BLaER1 treated with 17β-estradiol and CSF1 and Interleukin-3, amounts not matched to agents 10 nM and 100 nM (cell line): ENCODE measurements at regions not wholly inside any gene's neighbourhood (a gene's known extent, or its start where the extent isn't known, plus 50 kb on each side); places are given as distances from the start of the nearest gene placed in this dataset.
A peak's percentile ranks its signal among the peaks of the same experiment; 100 is the strongest.

Experiments used
- H3K27ac ChIP-seq, 11 experiments: shearing (Covaris generic); formaldehyde crosslinking; 2 replicates each; pipeline ENCODE4 v1.8.1; 2022
- H3K27me3 ChIP-seq, 11 experiments: shearing (Covaris generic); formaldehyde crosslinking; 2 replicates each; pipeline ENCODE4 v1.8.1; 2022
- H3K36me3 ChIP-seq, 11 experiments: shearing (Covaris generic); formaldehyde crosslinking; 2 replicates each; pipeline ENCODE4 v1.8.1; 2022
- H3K4me1 ChIP-seq, 10 experiments: shearing (Covaris generic); formaldehyde crosslinking; 2 replicates each; pipeline ENCODE4 v1.8.1; 2022
- H3K4me2 ChIP-seq, 11 experiments: shearing (Covaris generic); formaldehyde crosslinking; 2 replicates each; pipeline ENCODE4 v1.8.1; 2022
- H3K4me3 ChIP-seq, 10 experiments: shearing (Covaris generic); formaldehyde crosslinking; 2 replicates each; pipeline ENCODE4 v1.8.1; 2022
- H3K9ac ChIP-seq, 11 experiments: shearing (Covaris generic); formaldehyde crosslinking; 2 replicates each; pipeline ENCODE4 v1.8.1; 2022
- H3K9me3 ChIP-seq, 11 experiments: shearing (Covaris generic); formaldehyde crosslinking; replicated peaks in 1 of 11; 2 replicates each; pipeline ENCODE4 v1.8.1; 2022
- H4K20me1 ChIP-seq, 11 experiments: shearing (Covaris generic); formaldehyde crosslinking; 2 replicates each; pipeline ENCODE4 v1.8.1; 2022
- Cebpa-rat ChIP-seq, 11 experiments: shearing (Covaris generic); IDR thresholded peaks; 2 replicates each; pipeline ENCODE4 v1.8.1; 2022

- Histone ChIP-seq H3K4me3 (no peak overlapping the region), H4K20me1 (no peaks in the 10 kb centered on the region), H3K4me1 (peaks cover 0 to 8% (median 0%) of the 10 kb centered on the region in 10 experiments; a peak in 4 of 20 replicates), H3K4me2 (0 out of 22 replicates have a peak overlapping the region, but pooled peaks of 1 of the 11 experiments have one; percentile 19), H3K27ac (no peak overlapping the region), H3K27me3 (no peaks in the 10 kb centered on the region), H3K36me3 (no peaks in the 10 kb centered on the region), H3K9ac (no peak overlapping the region), H3K9me3 (peaks cover 0 to 7% (median 0%) of the 10 kb centered on the region in 11 experiments; a peak in 5 of 22 replicates)
- TF ChIP-seq Cebpa-rat (IDR thresholded peaks at IDR 0.05): no peak
Measured at GRCh38 chr2:108084311-108084710, 98.0 kb downstream of the SLC5A7 start.

DNA sequence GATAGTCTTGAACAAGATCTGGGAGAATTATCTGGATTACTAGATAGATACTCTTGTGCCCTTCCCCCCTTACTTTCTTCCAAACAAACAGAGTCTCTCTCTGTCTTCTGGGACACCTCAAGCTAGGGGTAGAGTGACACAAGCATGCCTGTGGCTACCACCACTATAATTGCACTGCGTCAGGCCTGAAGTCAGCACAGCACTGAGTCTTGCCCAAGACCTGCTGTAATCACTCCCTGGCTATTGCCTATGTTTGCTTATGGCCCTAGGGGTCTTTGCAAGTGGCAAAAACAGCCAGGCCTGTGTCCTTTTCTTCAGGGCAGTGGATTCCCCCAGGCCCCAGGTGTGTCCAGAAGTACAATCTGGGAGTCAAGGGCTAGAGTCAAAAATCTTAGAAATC lies 106.6 kb downstream of the SLC5A7 start:
- TF ChIP-seq Cebpa-rat (IDR thresholded peaks at IDR 0.05): no peak
- Histone ChIP-seq H3K9me3 (peaks cover 0 to 2% (median 0%) of the 10 kb centered on the region in 11 experiments; a peak in 2 of 22 replicates), H3K4me3 (no peak overlapping the region)

GRCh38 chr2:108101481-108101880 lies 115.2 kb downstream of the SLC5A7 start:
- Histone ChIP-seq H3K4me2 (no peak overlapping the region), H3K9ac (no peak overlapping the region), H3K27me3 (no peaks in the 10 kb centered on the region), H4K20me1 (no peaks in the 10 kb centered on the region; a peak in 1 of 22 replicates), H3K36me3 (no peaks in the 10 kb centered on the region), H3K27ac (no peak overlapping the region), H3K9me3 (peaks cover 0 to 6% (median 0%) of the 10 kb centered on the region in 11 experiments; a peak in 1 of 22 replicates), H3K4me3 (no peak overlapping the region), H3K4me1 (peaks cover 0 to 13% (median 8%) of the 10 kb centered on the region in 10 experiments; a peak in 11 of 20 replicates)
- no peak for TF ChIP-seq Cebpa-rat (IDR thresholded peaks at IDR 0.05)

More for the DNA sequence above, 106.6 kb downstream of the SLC5A7 start:
- Histone ChIP-seq H3K9ac (no peak overlapping the region), H3K4me1 (0 out of 20 replicates have a peak, but pooled peaks cover 0 to 4% (median 0%) of the 10 kb centered on the region in 10 experiments), H3K4me2 (no peak overlapping the region), H3K27me3 (no peaks in the 10 kb centered on the region), H4K20me1 (no peaks in the 10 kb centered on the region; a peak in 1 of 22 replicates), H3K36me3 (no peaks in the 10 kb centered on the region), H3K27ac (no peak overlapping the region)

GRCh38 chr2:108106731-108107130 lies 120.4 kb downstream of the SLC5A7 start:
- H3K4me3 ChIP-seq: no peak overlapping the region
- no peak overlapping the region for H3K27ac ChIP-seq
- no peaks in the 10 kb centered on the region for H3K36me3 ChIP-seq
- H3K9ac ChIP-seq: no peak overlapping the region
- H3K4me1 ChIP-seq: peaks cover 0 to 13% (median 8%) of the 10 kb centered on the region in 10 experiments; a peak in 11 of 20 replicates
- no peak for TF ChIP-seq Cebpa-rat (IDR thresholded peaks at IDR 0.05)
- H4K20me1 ChIP-seq: no peaks in the 10 kb centered on the region
- peaks cover 0 to 17% (median 9%) of the 10 kb centered on the region in 11 experiments; a peak in 11 of 22 replicates for H3K9me3 ChIP-seq
- no peaks in the 10 kb centered on the region for H3K27me3 ChIP-seq
- H3K4me2 ChIP-seq: no peak overlapping the region

- Histone ChIP-seq H3K4me3 (no peak overlapping the region), H4K20me1 (no peaks in the 10 kb centered on the region), H3K27me3 (no peaks in the 10 kb centered on the region), H3K9me3 (peaks cover 0 to 21% (median 14%) of the 10 kb centered on the region in 11 experiments; a peak in 11 of 22 replicates), H3K4me1 (peaks cover 7 to 18% (median 12%) of the 10 kb centered on the region in 10 experiments; a peak in 19 of 20 replicates), H3K36me3 (no peaks in the 10 kb centered on the region), H3K27ac (no peak overlapping the region), H3K9ac (no peak overlapping the region), H3K4me2 (no peak overlapping the region)
- no peak for TF ChIP-seq Cebpa-rat (IDR thresholded peaks at IDR 0.05)
Measured at GRCh38 chr2:108111936-108112335, 125.6 kb downstream of the SLC5A7 start.

- Histone ChIP-seq H3K4me1 (peaks cover 7 to 18% (median 12%) of the 10 kb centered on the region in 10 experiments; a peak in 19 of 20 replicates), H3K4me2 (no peak overlapping the region), H3K4me3 (no peak overlapping the region), H3K36me3 (no peaks in the 10 kb centered on the region), H3K9ac (no peak overlapping the region), H4K20me1 (no peaks in the 10 kb centered on the region), H3K9me3 (peaks cover 0 to 13% (median 8%) of the 10 kb centered on the region in 11 experiments; a peak in 11 of 22 replicates), H3K27me3 (no peaks in the 10 kb centered on the region), H3K27ac (no peak overlapping the region)
- no peak for TF ChIP-seq Cebpa-rat (IDR thresholded peaks at IDR 0.05)
Measured at GRCh38 chr2:108115868-108116267, 123.9 kb upstream of the SULT1C3 start.

DNA sequence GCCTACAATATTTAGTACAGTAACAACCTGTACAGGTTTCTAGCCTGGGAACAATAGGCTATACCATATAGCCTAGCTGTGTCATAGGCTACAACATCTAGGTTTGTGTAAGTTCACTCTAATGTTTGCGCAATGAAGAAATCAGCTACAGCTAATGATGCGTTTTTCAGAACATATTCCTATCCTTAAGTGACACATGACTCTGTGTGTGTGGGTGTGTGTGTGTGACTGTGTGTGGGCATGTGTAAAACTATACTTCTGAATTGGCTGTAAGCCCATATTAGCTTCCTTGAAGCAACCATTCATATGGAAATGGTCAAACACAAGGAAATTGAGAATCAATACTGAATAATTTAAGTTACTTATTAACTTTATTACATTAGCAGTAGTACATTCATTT lies 120.8 kb upstream of the SULT1C3 start:
- no peak for TF ChIP-seq Cebpa-rat (IDR thresholded peaks at IDR 0.05)
- Histone ChIP-seq H3K9me3 (no peaks in the 10 kb centered on the region), H3K4me3 (no peak overlapping the region), H3K9ac (no peak overlapping the region), H3K36me3 (no peaks in the 10 kb centered on the region), H3K27me3 (no peaks in the 10 kb centered on the region), H3K4me1 (peaks cover 1 to 7% (median 3%) of the 10 kb centered on the region in 10 experiments; a peak in 18 of 20 replicates), H3K4me2 (no peak overlapping the region), H4K20me1 (no peaks in the 10 kb centered on the region), H3K27ac (no peak overlapping the region)

GRCh38 chr2:108119492-108119891 lies 120.3 kb upstream of the SULT1C3 start:
- H3K9me3 ChIP-seq: no peaks in the 10 kb centered on the region
- H4K20me1 ChIP-seq: no peaks in the 10 kb centered on the region
- TF ChIP-seq Cebpa-rat (IDR thresholded peaks at IDR 0.05): no peak
- H3K4me2 ChIP-seq: no peak overlapping the region
- 0 out of 20 replicates have a peak, but pooled peaks cover 0 to 2% (median 0%) of the 10 kb centered on the region in 10 experiments for H3K4me1 ChIP-seq
- no peak overlapping the region for H3K27ac ChIP-seq
- H3K4me3 ChIP-seq: no peak overlapping the region
- no peak overlapping the region for H3K9ac ChIP-seq
- H3K27me3 ChIP-seq: no peaks in the 10 kb centered on the region
- no peaks in the 10 kb centered on the region for H3K36me3 ChIP-seq

DNA sequence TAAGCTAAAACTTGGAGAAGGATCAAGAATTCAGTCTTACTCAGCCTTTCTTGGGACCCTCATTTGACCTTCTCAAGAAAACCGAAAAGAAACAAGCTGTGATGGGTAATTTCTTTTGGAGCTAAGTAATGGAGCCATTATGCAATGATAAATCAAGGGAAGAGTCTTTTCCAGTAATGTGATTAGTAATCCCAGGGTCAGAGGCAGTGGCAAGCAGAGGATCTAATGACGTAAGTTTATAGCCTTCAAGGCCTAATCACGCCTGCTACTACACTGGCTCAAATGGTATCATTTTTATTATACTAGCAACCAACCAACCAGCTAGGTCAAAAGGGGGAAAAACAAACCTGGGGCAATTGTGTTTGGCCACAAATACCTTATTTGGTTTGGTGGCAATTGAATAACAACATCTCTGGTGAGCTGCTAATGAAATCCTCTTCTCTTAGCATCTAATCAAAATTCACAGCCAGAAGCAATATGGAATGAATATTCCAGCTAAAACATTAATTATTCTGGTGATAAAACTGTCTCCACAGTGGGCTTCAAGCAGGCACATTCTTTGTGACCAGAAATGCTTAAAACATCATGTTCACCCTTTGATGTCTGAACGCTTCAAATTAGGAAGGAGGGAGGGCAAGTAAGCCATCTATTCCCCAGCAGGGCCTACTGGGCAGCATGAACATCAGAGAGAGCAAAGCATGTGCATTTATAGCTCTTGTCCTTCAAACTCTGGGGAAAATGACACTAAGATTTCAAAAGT lies 114.9 kb upstream of the SULT1C3 start:
- Histone ChIP-seq H3K27ac (no peak overlapping the region), H3K36me3 (no peaks in the 10 kb centered on the region), H4K20me1 (no peaks in the 10 kb centered on the region), H3K4me2 (no peak overlapping the region), H3K4me3 (no peak overlapping the region), H3K27me3 (no peaks in the 10 kb centered on the region), H3K4me1 (no peaks in the 10 kb centered on the region), H3K9me3 (no peaks in the 10 kb centered on the region), H3K9ac (no peak overlapping the region)
- no peak for TF ChIP-seq Cebpa-rat (IDR thresholded peaks at IDR 0.05)
